ENCODE measurements at regions not wholly inside any gene's neighbourhood (a gene's known extent, or its start where the extent isn't known, plus 50 kb on each side); places are given as distances from the start of the nearest gene placed in this dataset.

DNA sequence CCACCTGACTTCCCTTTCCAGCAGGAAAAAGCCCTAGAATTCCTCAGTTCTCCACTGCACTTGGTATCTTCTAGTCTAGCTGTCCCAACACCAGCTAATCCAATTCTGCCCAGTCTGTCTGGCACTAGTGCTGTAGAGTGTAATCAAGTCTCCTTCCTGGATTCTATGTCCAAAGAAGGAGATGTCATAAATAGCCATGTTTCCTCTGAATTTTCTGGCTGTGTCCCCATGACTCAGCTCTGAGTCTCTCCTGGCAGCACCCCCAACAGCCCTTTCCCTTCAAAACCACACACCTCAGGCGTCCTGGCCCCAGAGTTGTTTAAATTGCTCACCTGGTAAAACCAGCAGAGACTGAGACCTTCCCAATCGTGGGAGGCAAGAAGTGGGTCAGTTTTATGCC is 197.2 kb downstream of the GRXCR1 start:
- TF ChIP-seq GATA2 (IDR thresholded peaks at IDR 0.05; ENCODE audit: low read depth, low read length) (no peak), GATA3 (IDR thresholded peaks at IDR 0.05; ENCODE audit: low read depth, low read length) (no peak)

DNA sequence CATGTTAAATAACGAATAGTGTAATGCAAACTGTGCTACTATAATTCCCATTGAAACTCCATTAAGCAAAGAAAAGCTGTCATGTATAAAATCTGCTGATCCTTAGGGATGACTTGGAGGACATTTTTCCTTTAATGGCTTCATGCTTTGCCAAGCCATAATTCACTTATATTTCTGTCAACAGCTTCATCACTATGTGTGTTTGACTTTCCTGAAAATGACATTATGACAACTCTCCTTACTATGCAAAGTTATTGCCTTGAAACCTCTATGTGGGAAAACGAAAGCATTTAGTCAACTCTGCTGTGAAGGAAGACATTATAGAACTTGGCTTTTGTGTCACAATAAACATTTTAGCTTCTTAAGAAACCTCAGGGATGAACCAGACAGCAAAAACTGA is 210.5 kb downstream of the GRXCR1 start:
- TF ChIP-seq GATA3 (IDR thresholded peaks at IDR 0.05; ENCODE audit: low read depth, low read length) (no peak), GATA2 (IDR thresholded peaks at IDR 0.05; ENCODE audit: low read depth, low read length) (no peak)

DNA sequence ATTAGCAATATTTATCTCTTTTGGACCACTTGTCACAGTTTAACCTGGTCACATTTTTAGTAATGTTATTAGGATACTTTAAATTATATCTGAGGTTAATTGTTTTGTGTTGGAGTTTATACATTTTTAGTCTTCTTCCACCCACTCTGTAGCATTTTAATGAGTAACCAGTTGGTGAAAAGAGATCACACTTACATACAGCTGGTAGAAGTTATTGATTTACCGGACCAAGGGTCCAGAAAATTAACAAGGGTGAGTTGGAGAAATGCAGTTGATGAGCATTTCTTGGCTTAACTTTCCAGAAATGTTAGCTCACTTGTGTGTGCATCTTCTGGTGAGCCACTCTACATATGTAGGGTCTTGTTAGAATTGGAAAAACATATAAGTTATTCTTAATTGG is 219.6 kb downstream of the GRXCR1 start:
- TF ChIP-seq GATA2 (IDR thresholded peaks at IDR 0.05; ENCODE audit: low read depth, low read length) = no peak
- no peak for TF ChIP-seq GATA3 (IDR thresholded peaks at IDR 0.05; ENCODE audit: low read depth, low read length)

DNA sequence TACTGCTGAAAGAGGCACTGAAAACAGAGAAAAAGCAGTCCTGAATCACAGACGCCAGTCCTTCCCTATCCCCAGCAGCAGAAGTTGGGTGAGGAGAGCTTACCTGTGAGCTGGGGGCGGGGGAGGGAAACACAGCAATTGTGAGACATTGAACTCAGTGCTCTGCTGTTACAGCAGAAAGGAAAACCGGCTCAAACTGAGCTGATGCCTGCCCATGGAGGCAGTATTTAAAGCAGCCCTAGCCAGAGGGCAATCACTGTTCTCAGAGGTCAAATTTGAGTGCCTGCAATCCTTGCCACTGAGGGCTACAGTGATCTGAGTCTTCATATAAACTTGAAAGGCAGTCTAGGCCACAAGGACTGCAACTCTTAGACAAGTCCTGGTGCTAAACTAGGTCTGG is 220.7 kb downstream of the GRXCR1 start:
- no peak for TF ChIP-seq GATA2 (IDR thresholded peaks at IDR 0.05; ENCODE audit: low read depth, low read length)
- TF ChIP-seq GATA3 (IDR thresholded peaks at IDR 0.05; ENCODE audit: low read depth, low read length) = no peak

DNA sequence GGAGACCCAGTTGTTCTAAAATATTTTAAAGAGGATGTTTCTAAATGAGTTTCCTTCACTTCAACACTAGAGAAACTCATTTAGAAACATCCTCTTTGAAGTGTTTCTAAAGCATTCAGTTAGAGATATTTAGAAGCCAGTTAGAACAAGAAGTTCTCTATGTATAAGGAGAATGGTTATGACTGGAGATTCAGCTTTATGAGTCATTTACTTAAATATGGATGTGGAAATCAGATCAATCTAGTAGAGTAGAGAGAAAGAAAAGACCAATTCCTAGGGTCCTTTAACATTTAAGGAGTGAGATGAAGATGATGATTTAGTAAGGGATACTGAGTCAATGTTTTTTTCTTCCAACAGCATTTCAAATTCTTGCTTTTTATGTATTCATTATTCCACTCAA is 234.1 kb downstream of the GRXCR1 start:
- TF ChIP-seq GATA3 (IDR thresholded peaks at IDR 0.05; ENCODE audit: low read depth, low read length) (no peak), GATA2 (IDR thresholded peaks at IDR 0.05; ENCODE audit: low read depth, low read length) (no peak)

DNA sequence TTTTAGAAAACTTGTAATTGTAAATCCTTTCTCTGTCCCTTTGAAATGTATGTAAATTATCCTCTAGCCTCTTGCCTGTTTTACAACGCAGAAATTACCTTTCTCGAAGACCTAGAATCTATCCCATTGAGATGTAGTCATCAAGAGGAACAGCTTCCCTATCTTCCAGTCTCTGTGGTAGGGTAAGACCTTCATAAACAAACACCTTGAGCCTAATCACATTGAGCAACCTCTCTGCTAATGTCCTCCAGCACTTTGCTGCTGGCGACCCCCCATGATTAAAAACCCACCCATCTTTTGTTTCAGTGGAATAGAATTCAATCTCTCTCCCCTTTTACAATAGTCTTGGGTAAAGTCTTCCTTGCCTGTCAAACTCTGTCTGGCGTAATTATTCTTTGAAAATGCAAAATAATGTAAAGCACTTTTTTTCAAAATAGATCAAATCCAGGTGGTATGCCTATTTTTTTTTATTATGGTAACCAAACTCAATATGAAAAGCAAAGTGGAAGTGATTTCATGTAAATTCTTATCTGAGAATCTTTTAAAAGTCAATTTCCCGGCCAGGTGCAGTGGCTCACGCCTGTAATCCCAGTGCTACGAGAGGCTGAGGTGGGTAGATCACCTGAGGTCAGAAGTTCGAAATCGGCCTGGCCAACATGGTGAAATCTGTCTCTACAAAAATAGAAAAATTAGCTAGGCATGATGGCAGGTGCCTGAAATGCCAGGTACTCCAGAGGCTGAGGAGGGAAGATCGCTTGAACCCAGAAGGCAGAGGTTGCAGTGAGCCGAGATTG is 237.9 kb downstream of the GRXCR1 start:
- TF ChIP-seq GATA2 (IDR thresholded peaks at IDR 0.05; ENCODE audit: low read depth, low read length) (no peak), GATA3 (IDR thresholded peaks at IDR 0.05; ENCODE audit: low read depth, low read length) (no peak)

DNA sequence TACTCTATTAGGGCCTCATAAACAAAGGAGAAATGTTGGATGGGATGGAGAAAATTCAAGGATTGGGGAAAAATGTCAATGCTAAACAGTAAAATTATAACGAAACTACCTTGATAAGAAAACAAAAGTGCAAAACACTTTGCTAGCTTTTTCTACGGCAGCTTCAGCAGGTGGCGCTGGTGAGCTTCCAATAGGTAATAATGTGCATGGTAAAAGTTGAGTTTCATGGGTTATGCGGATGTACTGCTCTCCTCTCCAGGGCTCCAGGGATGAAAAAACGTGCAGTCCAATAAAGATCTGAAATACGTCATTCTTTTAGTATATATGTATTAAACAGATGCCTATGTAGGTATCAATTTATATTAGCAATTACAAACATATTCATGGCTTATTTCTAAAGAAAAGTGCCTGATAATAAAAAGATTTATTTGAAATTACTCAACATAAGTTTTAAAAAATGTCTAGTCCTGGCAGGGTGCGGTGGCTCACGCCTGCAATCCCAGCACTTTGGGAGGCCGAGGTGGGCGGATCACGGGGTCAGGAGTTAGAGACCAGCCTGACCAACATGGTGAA is 239.6 kb downstream of the GRXCR1 start:
- TF ChIP-seq GATA3 (IDR thresholded peaks at IDR 0.05; ENCODE audit: low read depth, low read length) (no peak), GATA2 (IDR thresholded peaks at IDR 0.05; ENCODE audit: low read depth, low read length) (no peak)

DNA sequence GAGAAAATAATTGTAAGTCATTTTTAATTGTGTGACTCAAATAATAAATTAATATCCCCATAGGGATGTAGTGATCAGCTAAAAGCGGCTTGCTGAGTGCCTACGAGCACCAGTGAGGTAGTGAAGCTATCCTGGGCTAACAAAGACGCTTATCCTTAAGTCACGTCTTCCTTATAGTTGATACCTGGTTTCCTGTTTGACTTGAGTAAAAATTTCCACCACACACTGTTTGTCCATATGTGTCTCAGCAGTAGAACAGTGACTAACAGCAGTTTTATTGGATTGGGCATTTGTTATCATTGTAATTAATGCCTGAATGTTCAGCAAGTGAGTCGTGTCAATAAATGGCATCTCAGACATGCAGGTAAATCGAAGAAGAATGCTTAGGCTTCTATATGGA is 241.1 kb downstream of the GRXCR1 start:
- no peak for TF ChIP-seq GATA2 (IDR thresholded peaks at IDR 0.05; ENCODE audit: low read depth, low read length)
- TF ChIP-seq GATA3 (IDR thresholded peaks at IDR 0.05; ENCODE audit: low read depth, low read length) = no peak

DNA sequence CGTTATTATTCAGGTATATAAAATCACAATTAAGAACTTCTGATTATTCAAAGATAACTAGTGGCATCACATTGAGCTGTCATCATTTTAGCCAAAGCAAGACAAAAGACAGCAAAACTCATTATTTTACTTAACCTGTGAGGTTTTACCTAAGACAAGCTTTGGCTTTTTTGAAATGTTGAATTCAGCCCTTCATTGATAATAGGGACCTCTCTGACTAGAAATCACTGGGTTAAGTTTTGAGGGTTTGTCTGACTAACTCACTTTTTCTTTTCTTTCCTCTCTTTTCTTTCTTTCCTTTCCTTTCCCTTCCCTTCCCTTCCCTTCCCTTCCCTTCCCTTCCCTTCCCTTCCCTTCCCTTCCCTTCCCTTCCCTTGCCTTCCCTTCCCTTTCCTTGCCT is 244.2 kb downstream of the GRXCR1 start:
- no peak for TF ChIP-seq GATA2 (IDR thresholded peaks at IDR 0.05; ENCODE audit: low read depth, low read length)
- no peak for TF ChIP-seq GATA3 (IDR thresholded peaks at IDR 0.05; ENCODE audit: low read depth, low read length)

DNA sequence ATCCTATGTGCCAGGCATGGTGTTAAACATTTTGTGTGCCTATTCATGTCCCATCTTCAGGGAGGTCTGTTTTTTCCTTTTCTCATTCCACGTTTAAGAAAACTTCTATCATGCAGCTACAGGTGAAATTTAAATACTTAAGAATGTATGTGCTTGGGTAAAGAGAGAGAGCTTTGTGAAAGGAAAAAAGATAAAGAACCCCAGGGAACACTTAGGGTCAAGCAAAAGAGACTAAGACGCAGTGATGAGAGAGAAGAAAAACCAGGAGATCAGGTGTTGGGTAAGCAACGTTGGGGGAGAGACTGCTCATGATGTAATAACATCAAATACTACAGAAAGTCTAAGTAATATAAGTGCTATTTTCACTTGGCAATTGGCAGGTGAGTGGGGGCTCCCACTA is 253.7 kb downstream of the GRXCR1 start:
- TF ChIP-seq GATA3 (IDR thresholded peaks at IDR 0.05; ENCODE audit: low read depth, low read length) (no peak), GATA2 (IDR thresholded peaks at IDR 0.05; ENCODE audit: low read depth, low read length) (no peak)

DNA sequence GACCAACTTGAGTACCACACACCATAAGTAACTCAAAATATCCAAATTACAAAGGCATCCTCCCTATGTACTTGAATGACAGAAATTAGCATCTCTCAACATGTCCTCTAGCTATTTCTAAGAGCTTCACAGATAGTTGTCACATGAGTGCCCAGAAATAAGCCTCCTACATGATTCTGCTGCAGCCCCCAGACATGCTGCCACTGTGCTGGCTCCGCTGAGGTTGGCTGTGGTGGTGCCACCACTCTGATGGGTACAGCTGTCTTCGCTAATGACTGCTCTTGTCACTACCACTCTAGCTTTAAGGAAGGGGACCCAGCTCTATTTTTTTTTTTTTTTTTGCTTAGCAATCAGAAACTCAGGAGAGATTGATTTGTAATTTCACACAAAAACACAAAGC is 256.0 kb downstream of the GRXCR1 start:
- TF ChIP-seq GATA2 (IDR thresholded peaks at IDR 0.05; ENCODE audit: low read depth, low read length) (no peak), GATA3 (IDR thresholded peaks at IDR 0.05; ENCODE audit: low read depth, low read length) (no peak)

DNA sequence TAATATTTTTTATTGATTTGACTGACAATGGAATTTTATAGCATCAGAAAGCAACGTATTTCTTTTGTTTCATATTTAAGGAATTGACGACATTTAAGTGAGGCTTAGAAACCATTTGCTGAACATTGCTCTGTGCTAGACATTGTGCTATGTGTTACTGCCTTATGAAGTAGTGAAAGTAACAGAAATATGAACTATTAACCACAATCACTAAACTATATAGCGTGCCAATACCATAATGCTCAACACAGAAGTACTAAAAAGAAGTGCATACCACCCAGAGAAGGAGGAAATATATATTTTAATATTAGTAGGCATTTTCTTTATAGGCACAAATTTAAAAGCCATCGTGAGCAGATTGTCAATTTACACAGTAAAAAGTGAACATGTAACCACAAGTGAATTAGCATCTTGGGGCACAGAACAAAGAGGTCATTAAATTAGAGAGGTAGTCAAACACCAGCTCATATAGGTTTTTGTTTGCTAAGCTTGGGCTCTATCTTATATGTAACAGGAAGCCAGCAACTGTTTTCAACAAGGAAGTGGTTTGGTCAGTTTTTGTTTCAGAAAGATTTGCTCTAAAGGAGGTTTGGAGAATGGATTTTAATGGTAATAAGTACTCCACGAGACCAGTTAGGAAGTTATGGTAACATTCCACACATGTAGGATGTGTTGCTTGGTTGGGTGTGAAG is 270.7 kb downstream of the GRXCR1 start:
- no peak for TF ChIP-seq GATA2 (IDR thresholded peaks at IDR 0.05; ENCODE audit: low read depth, low read length)
- TF ChIP-seq GATA3 (IDR thresholded peaks at IDR 0.05; ENCODE audit: low read depth, low read length) = no peak

DNA sequence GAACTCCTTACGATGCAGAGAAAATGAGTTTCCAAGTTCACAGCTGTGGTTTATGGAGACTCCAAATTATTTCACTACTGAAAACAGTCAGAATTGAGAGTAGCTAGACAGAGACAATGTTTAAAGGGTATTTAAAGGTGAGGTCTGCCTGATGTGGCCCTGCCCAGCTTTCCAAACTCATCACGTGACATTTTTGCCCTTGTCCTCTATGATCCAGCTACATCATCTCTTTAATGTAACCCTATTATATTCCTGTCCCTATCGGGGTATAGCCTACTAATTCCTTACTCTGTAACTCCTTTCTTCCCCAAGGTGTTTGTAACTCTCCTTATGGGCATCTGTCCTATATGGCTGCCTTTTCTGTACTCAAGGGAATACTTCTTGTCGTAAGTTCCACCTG is 297.2 kb downstream of the GRXCR1 start:
- no peak for TF ChIP-seq GATA2 (IDR thresholded peaks at IDR 0.05; ENCODE audit: low read depth, low read length)
- TF ChIP-seq GATA3 (IDR thresholded peaks at IDR 0.05; ENCODE audit: low read depth, low read length) = no peak

DNA sequence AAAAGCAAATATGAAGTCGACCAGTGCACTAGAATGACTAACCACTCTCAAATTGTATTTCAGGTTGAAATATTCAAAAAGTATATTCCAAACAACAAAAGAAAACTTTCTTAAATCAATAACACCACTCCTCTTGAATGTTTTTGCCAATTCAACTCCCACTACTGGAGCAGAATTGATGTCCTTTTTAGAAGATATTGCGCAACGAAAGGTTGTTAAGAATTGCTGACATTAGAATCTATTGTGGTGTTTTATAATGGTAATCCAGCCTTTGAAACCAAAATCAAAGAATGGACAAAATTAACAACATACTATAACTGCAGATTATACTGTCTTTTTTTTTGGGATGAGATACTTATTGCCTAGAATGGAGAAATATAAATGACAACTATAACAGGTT is 331.3 kb downstream of the GRXCR1 start:
- TF ChIP-seq GATA3 (IDR thresholded peaks at IDR 0.05; ENCODE audit: low read depth, low read length) (no peak), GATA2 (IDR thresholded peaks at IDR 0.05; ENCODE audit: low read depth, low read length) (no peak)

DNA sequence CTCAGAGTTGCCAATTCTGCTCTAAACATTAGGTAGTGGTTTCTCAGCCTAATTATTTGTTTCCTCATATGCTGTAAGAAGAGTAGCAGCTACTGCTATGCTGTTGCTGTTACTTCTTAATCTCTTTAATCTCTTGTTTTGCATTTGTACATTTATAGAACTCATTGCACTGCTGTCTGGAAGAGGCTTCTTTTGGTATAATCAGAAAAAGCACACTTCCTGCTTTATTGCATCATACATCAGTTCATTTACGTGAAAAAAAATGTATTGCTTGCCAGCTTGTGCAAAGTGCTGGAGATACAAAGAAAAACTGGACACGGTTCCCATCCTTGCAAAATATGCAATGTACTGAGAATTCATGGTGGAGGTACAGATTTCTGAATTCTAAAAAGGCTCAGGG is 332.0 kb downstream of the GRXCR1 start:
- TF ChIP-seq GATA3 (IDR thresholded peaks at IDR 0.05; ENCODE audit: low read depth, low read length) = no peak
- no peak for TF ChIP-seq GATA2 (IDR thresholded peaks at IDR 0.05; ENCODE audit: low read depth, low read length)

Data from SH-SY5Y (cell line).